ENCODE measurements at regions not wholly inside any gene's neighbourhood (a gene's known extent, or its start where the extent isn't known, plus 50 kb on each side); places are given as distances from the start of the nearest gene placed in this dataset.

- no peak for TF ChIP-seq EZH2phosphoT487 (IDR thresholded peaks at IDR 0.05; ENCODE audit: borderline replicate concordance, low read depth)
- no peak for TF ChIP-seq CTCF (IDR thresholded peaks at IDR 0.05)
- no peak for TF ChIP-seq MAX (IDR thresholded peaks at IDR 0.05; ENCODE audit: low read depth)
- TF ChIP-seq RAD21 (IDR thresholded peaks at IDR 0.05; ENCODE audit: low read length), result peak; percentile 51
- TF ChIP-seq FOSL2 (IDR thresholded peaks at IDR 0.05; ENCODE audit: borderline replicate concordance, low read depth), result no peak
Measured at GRCh38 chr2:17000184-17000482, 334.5 kb upstream of the CYRIA start.
